HS-27A (cell line): ENCODE measurements at regions not wholly inside any gene's neighbourhood (a gene's known extent, or its start where the extent isn't known, plus 50 kb on each side); places are given as distances from the start of the nearest gene placed in this dataset.

Experiments used
- DNase-seq: peaks from one replicate; pipeline ENCODE4 v3.0.0-alpha.2; 2012; ENCODE audit warnings: low read depth, missing footprints

DNA sequence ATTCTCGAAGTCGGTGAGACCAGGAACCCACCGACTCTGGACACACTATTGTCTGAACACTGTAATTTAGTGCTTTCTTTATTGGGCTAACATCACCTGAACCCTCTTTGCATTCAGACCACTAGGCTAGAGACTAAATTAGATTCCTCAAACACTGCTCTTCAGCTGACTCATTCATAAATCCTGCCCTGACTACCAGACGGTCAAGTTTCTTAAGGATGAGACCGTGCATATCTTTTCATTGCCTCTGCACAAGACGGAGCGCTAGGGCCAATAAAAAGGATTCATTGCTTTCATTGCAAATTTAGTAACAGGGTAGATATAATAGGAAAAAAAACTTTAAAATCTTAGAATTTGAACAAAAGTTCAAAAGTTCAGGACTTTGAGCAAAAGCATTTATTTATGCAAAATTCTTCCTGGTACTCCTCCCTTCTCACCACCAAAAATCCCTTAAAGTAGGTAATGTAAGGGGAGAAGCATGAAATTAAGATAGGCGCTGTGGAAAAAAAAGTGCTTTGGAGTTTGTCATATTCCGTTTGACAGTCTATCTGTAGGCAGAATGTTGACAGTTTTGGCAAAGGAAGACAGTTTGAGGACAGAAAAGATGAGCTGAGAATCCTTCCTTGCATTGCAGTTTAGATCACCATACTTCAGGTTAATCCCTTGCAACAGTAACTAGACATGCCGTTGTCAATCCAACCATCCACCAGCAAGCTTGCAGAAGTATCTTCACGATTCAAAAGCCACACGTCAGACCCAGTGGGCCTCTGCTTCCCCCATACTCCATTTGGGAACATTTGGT is 328.6 kb upstream of the JARID2 start:
- no peak for DNase-seq

DNA sequence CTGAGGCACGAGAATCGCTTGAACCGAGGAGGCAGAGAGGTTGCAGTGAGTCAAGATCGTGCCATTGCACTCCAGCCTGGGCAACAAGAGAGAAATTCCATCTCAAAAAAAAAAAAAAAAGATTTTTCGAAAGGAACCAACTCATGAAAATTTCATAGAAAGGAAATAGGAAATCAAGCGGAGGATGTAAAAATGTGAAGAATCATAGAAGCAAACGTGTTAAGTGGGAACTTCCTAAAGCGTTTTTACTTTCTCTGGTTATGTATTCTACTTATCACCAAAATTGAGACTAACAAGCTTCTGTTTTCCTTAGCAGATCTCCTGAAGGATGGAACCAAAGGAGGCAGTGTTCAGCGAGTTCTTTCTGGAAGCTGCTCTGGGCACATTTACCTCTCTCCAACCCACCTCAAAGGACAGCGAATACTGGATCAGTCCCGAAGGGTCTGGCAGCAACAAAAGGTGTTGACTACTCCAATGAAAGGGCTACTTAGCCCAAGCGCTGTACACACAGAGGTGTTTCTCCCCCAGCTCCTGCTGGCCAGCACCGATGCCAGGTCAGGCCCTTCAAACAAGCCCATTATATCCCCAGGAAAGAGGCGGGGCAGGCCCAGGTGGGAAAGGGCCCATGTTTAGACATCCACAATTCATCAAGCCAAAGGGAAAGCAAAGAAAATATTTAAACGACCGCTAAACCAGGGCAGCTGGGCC is 327.5 kb upstream of the JARID2 start:
- DNase-seq, result no peak

DNA sequence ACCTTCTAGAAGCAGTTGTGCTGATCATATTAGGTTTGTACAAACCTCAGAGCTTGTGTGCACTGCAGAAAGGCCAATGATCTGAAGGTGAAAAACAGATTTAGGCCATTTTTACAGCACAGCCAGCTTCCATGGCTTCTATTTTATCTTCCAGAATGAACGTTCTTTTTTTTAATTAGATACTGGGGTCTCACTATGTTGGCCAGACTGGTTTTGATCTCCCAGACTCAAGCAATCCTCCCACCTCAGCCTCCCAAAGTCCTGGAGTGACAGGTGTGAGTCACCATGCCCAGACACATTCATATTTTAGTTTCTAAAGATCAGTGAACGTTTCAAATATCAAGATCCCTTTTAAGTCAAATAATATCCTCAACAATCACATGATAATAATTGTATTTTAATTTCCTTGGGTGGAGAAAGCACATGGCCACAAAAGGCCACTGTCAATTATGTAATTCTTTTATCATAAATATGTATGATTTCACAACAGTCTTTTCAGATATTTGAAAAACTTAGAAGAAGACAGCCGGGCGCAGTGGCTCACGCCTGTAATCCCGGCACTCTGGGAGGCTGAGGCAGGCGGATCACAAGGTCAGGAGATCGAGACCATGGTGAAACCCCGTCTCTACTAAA is 326.7 kb upstream of the JARID2 start:
- DNase-seq, result no peak

DNA sequence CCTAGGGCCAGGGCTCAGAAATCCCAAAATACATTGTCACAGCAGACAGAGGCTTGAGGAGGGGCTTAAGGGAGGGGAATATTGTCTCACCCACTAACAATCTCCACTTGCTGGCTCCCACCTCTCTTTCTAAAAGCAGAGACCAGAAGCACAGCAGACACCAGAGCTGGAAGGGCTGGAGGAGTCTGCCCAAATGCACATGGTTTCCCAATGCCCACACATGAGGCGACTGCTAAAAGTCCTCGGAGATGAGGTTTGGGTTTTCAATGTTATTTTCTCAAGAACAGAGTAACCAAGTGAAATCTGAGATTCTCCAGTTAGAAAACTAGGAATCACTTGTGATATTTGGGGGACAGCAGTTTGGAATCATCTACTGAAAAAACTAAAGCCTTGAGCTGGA is 325.6 kb upstream of the JARID2 start:
- no peak for DNase-seq

DNA sequence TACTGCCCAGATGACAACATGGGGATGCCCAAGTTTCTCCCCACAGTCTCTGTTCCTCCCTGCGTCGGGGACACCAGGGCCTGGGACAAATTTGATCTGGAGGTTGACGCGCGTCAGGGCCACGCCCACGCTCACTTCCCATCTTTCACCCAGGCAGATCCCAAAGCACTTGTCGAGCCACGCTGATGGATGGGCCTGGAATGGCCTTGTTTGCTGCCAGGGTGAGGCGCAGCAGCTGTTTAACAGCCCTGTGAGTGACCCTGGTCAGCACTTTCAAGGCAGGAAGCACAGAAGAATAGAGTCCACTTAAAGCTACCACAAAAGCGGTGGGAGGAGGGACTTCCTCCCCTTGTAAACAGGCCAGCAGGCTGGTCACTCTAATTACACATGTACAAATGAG is 324.7 kb upstream of the JARID2 start:
- no peak for DNase-seq

DNA sequence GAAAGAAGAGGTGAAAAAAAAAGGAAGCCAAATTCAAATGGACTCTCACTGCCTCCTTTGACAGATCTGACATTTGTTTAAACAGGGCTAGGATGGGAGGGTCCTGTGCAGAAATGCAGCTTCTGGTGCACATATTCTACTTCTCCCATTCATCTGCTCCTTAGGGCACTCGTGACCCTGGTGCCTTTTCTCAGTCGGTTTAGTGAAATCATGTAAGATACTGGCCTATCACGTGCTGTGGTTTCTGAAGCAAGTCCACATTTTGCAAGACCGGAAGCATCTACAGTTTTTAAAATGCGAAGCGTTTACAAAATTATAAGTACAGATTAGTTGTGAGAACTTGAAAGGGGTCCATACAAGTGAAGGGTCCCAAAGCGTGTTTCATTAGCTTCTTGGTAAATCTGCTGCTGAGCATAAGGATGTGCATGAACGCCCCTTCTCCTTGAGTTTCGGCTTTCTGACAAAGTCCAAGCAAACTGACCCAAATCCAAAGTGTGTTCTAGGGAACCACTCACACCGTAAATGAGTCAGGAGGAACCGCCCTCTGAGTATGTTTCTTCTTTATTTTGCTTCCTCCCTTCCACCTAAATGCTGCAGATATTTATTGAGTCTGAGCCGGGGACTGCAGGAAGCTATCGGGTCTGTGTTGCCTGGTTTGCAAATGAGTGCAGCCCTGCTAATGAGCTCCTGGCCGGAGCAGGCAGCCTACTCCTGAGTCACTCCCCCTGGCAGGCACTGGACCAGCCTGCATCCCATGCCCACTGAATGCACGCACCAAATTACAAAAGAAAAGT is 323.8 kb upstream of the JARID2 start:
- no peak for DNase-seq

DNA sequence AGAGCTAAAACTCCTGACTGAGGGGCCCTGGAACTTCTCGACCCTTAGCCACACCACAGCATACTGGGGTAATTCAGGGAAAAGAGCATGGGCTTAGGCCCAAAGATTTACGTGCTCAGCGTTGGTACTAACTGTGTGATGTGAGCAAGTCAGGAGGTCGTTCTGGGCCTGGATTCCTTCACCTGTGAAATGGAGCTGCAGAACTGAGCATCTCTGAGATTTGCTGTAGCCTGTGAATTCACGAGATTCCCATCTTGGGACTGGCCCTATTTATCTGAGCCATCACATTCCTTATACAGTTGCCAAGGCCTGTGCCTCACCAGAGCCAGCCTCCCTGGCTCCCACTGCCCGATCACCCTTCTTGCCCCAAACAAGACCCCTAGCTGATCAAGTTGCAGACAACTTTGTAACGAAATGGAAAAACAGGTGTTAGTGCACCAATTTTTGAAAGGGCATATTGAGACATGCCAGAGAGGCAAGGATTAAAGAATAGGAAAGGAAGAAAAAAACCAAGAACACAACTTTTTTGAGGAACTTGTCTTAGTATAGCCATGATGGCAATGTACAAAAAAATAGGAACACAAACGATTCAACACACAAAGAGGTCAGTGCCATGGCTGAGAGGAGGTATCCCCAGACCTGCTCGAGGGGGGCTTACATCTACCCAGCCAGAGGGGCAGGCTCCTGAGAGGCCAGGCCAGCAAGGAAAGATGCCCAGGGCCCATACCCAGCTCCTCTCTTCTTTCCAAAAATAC is 323.0 kb upstream of the JARID2 start:
- no peak for DNase-seq

DNA sequence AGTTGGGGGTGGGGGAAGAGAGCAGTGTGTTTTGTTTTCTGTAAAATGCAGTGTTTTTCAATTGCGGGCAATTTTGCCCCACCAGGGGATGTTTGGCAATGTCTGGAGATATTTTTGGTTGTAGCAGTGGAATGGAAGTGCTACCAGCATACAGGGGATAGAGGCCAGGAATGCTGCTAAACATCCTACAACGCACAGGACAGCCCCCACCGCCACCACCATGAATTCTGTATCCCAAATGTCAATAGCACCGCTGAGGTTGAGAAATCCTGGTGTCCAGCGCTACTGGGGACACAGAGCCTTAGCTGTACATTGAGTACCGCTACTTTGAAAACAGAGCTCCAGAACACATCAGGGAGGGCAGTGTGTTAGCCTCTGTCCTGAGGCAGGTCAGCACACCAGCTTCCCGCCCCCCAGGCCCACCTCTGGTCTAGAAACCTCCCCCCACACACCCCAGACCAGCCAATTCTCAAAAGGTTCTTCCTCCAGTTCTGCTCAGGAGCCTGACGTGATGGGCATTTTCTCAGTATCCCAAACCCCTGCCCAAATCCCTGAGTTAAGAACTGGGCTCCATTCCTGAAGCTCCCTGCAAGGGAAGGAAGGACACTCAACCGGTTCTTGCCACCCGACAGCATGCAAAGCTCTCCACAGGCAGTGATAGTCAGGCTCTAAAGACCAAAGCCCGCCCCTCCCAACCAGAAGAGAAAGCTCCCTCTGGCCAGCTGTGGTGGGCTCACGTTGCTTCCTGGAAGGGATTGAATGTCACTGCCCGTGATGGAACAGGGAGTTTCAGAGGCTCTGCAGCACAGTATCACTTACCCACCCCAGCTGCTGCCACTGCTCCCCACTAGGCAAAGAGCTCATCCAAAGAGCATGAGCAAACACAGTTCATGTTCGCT is 321.5 kb upstream of the JARID2 start:
- DNase-seq, result no peak

DNA sequence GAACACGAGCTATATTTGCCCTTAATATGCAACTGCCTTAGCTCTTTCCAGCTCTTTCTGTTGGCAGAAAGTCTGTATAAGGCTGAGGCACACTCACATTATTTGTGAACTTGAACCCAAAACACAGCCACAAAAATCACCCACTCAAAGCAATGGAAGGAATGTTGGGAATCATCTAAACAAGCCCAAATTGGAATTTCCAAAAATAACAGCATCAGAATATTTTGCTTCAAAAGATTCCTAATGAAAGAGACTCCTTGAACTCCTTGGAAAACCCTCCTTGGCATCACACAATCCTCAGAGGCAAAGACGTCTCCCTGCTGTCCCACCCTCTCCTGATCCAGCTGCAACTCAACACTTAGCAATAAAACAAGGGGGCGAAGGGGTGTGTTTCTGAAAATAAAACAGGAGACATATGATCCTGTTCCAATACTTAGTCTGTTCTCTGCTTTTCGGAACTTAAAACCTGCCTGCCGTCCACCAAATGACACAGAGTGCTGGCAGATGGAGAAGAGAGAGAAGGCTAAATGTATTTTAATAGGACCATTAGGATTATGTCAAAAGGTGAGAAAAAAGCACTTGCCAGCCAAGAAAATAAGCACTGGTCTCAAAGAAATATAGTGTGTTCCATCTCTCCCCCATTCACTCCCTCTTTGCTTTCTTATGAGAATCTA is 320.7 kb upstream of the JARID2 start:
- no peak for DNase-seq

DNA sequence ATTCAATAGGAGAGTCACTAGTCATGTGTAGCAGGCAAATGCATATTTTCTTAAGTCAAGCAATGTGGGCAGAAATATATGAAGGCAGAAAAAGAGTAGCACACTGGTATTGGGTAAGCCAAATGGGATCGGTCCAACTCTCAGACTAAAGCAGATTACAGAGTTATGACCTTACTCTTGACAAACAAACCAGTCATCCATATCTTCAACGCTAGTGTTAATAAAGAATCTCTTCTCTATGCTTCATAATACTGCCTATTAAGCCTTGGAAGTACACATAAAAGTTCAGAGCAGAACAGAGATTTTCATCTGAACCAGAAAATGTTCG is 320.2 kb upstream of the JARID2 start:
- no peak for DNase-seq

DNA sequence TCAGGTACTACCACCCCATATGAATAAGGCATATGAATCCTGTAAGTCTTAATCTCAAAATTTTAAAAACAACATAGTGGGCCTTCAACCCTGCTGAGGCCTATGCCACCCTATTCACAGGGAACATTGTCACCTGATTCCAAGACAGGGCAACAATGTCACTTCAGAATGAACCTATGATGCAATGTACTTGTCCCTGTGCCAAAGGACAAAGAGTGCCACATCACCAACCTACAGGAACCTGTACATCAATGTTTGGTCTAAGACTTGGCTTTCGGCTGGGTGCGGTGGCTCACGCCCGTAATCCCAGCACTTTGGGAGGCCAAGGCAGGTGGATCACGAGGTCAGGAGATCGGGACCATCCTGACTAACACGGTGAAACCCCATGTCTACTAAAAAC is 318.5 kb upstream of the JARID2 start:
- no peak for DNase-seq

DNA sequence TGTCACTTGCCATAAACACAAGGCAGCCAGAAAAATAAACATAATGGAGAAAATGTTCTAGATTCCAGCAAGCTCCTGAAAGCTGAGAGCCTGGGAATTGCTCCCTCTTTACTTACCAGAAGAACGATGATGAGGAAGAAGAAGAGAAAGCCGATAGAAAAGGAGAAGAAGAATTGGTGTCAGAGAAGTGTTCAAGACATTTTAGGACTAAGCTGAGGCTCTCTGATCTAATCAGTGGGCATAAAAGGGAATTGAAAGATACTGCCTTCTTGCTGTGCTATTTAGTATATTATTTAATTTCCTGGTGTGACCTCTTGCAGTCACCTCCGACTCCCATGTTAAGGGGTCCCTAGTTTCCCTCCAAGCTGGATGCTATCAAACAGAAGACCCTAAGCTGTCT is 316.6 kb upstream of the JARID2 start:
- DNase-seq, result no peak

DNA sequence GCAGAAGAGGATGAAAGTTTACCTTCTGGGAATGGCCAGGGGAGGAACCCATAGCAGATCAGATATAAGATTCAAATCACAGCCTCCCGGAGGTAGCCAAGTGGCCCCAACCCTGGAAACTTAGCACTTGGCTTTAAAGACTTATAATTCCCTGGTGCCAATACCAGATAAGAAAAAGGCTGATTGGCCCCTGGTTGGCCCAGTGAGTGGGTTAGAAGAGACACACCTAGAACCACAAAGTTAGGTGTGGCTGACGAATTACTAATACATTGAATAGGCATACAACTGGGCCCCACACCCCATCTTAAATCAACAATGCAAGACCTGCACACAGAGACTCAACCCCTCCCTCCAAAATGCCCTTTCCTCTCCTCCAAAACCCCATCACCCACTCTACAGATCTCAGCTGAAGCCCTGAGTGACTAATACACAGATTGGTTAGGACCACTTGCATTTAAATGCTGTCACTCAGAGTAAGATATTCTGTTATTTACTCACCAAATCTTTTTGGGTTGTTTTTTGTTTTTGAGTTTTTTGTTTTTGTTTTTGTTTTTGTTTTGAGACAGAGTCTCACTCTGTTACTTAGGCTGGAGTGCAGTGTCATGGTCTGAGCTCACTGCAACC is 315.4 kb upstream of the JARID2 start:
- no peak for DNase-seq

DNA sequence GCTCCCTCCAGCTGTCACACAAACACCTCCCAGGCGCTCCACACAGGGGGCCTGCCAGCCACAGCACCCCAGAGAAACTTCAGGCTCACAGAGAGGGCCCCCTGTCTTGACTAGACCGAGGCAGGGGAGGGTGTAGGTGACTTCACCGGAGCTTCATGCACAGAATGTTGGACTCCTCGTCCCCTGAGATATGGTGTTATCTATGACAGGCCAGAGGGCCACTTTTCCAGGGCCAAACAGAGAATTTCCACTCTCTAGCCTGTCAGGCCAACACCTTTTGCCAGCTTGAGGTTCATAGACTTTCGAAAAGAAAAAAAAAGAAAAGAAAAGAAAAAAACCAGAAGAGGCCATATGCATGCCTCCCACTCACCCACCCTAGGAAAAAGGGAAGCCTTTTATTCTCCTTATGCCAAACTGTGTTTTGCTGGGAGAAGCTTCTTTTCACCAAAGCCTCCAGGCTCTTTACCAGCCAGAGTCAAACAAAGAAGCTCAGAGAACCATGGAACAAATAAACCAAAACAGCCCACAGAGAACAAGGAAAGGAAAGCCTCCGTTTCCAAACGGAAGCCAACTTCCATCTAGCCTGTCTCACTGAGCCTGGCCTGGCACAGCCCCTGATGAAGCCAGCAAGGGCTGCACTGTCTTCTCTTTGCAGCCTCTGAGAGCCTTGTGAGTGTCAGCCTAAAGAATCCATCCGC is 313.2 kb upstream of the JARID2 start:
- no peak for DNase-seq

DNA sequence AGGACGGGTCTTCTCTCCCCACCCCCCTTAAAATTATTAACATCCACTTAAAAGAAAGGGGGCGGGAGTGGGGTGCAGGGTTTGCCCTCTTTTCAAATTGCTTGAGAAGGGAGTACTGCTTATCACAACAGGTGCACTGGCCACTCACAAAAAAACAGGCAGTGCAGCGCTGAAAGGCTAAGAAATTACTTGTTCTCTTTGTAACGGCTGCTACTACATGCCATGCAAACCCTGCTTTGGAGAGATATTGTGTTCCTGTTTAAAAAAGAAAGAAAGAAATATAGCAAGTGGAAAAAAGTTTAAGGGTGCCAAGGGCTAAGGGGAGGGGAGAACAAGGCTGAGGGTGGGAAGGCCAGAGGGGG is 312.7 kb upstream of the JARID2 start:
- DNase-seq, result no peak

DNA sequence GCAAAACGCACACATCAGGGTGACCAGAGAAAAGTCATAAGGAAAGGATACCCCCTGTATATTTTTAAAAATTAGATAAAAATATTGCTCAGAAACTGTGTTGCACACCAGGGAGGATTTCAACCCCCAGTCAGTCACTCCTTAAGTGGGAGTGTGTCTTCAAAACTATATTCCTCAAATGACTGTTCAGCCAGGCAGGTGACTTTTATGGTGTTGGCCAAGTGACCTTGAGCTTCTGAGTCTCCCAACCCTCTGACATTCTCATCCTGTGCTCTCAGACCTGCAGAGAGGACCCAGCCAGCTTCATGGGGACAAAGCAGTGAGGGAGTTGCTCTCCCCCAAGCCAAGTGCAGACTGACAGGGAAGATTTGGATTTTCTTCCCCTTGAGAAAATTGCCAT is 311.9 kb upstream of the JARID2 start:
- no peak for DNase-seq

DNA sequence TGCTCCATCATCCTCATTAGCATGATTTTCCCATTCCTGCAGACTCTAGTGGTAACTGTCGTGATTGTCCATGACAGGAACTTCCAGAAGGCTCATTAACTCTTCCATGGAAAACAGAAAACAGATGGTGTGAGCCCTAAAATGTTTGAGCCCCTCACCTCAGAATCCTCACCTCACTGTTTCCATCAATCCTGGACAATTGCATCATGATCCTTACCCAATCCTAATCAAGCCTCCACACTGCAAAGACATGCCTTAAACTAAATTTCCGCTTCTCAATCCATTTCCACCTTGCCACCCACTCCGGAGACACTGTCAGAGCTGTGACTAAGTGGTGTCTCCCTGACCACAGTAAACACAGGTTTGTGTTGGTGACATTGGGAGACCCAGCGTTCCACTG is 311.0 kb upstream of the JARID2 start:
- DNase-seq, result no peak

DNA sequence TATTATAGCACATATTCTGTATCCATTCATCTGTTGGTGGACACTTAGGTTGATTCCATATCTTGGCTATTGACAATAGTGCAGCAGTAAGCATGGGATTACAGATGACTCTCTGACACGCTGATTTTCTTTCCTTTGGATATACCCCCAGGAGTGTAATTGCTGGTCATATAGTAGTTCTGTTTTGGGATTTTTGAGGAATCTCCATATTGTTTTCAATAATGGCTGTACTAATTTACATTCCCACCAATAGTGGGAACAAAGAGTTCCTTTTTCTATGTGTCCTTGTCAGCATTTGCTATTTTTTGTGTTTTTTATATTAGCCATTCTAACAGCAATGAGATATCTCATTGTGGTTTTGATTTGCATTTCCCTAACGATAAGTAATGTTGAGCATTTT is 309.0 kb upstream of the JARID2 start:
- no peak for DNase-seq

DNA sequence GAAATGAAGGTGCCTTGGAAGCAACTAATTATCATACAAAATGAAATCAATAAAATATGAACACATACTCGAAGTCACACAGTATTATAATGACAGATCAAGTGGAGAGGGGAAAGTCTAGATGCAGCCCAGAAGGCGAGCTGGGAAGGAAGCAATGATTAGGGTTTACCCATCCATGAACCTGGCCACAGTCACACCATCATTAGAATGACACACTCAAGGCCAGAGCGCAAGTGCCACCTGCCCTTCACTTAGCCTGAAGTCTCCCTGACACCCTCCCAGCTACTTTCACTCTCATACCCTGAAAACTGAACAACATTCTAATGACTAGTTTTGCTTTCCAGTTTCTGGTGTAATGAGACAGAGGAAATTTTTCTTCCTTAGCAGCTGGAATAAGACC is 302.8 kb upstream of the JARID2 start:
- DNase-seq, result no peak
